Gastroesophageal sphincter (tissue), 3 donors: ENCODE measurements at regions not wholly inside any gene's neighbourhood (a gene's known extent, or its start where the extent isn't known, plus 50 kb on each side); places are given as distances from the start of the nearest gene placed in this dataset.

ENCODE experiments used
- POLR2A ChIP-seq, 2 donors: fragments of 450-650 bp; IDR thresholded peaks; one replicate each; pipeline ENCODE4 v1.6.1; 2017; ENCODE audit warnings: antibody characterized with exemption in 2 of 2, mild to moderate bottlenecking in 2 of 2, moderate library complexity in 1 of 2
- POLR2AphosphoS5 ChIP-seq: sonication (generic); formaldehyde crosslinking; IDR thresholded peaks from one replicate; pipeline ENCODE4 v1.6.1; 2017; ENCODE audit warnings: antibody characterized with exemption
- TF ChIP-seq, protein P1 (sequence below), 4 experiments: fragments of 200-600 bp in 2 of 4; fragments of 450-650 bp in 2 of 4; sonication (generic) in 1 of 4; IDR thresholded peaks; one replicate each; pipeline ENCODE4 v1.5.1; 2017 to 2019; ENCODE audit warnings: antibody characterized with exemption in 4 of 4, mild to moderate bottlenecking in 2 of 4, moderate library complexity in 2 of 4

DNA sequence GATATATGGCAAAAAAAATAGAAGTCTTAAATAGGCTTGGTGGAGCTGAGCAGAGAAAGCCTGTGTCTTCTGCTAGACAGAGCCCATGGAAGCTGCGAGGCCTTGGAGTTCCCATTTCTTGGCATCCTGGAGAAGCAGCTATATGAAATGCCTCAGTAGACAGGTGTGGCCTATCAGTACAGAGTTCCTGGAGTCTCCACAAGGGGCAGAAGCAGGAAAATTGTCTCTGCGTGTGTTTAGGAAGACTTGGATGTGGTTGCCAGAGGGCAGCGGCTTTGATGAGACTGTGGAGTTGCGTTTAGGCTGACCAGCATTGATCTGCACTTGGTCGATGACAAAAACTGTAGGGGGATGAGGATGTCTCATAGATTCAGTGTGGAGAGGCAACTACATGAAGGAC is 334.5 kb upstream of the SEL1L start:
- TF ChIP-seq, protein P1, sequence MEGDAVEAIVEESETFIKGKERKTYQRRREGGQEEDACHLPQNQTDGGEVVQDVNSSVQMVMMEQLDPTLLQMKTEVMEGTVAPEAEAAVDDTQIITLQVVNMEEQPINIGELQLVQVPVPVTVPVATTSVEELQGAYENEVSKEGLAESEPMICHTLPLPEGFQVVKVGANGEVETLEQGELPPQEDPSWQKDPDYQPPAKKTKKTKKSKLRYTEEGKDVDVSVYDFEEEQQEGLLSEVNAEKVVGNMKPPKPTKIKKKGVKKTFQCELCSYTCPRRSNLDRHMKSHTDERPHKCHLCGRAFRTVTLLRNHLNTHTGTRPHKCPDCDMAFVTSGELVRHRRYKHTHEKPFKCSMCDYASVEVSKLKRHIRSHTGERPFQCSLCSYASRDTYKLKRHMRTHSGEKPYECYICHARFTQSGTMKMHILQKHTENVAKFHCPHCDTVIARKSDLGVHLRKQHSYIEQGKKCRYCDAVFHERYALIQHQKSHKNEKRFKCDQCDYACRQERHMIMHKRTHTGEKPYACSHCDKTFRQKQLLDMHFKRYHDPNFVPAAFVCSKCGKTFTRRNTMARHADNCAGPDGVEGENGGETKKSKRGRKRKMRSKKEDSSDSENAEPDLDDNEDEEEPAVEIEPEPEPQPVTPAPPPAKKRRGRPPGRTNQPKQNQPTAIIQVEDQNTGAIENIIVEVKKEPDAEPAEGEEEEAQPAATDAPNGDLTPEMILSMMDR (IDR thresholded peaks at IDR 0.05), result no peak
- TF ChIP-seq POLR2AphosphoS5 (no peak), POLR2A (IDR thresholded peaks at IDR 0.05) (no peak)
